ENCODE measurements at regions not wholly inside any gene's neighbourhood (a gene's known extent, or its start where the extent isn't known, plus 50 kb on each side); places are given as distances from the start of the nearest gene placed in this dataset.

GRCh38 chr2:129903586-129904425, 75.7 kb upstream of the RAB6C start:
- ATAC-seq (no peak), DNase-seq (no peak)
- intact Hi-C loops (cut with DNase I; ENCODE audit: low total_unique reads) (no loop called here), in situ Hi-C loops (cut with MboI; ENCODE audit: low sequenced_read_pairs in 4 of 4) (no loop called here)
- H3K27me3 ChIP-seq, result no peaks in the 10 kb centered on the region
- H3K36me3 ChIP-seq, result no peaks in the 10 kb centered on the region
- TF ChIP-seq POLR2A (IDR thresholded peaks at IDR 0.05) (no peak), CTCF (IDR thresholded peaks at IDR 0.05 in 4 of 5, conservative IDR thresholded peaks at IDR 0.05 in 1 of 5) (no peak)
- H3K27ac ChIP-seq, result no peak overlapping the region
- no peak overlapping the region for H3K4me3 ChIP-seq
- H3K4me1 ChIP-seq, result no peaks in the 10 kb centered on the region
- H3K9me3 ChIP-seq, result no peaks in the 10 kb centered on the region

GRCh38 chr2:129904532-129905446, 74.7 kb upstream of the RAB6C start:
- in situ Hi-C loops (cut with MboI; ENCODE audit: low sequenced_read_pairs in 4 of 4) (no loop called here), intact Hi-C loops (cut with DNase I; ENCODE audit: low total_unique reads) (no loop called here)
- Histone ChIP-seq H3K9me3 (no peaks in the 10 kb centered on the region), H3K4me1 (no peaks in the 10 kb centered on the region), H3K4me3 (no peak overlapping the region), H3K36me3 (no peaks in the 10 kb centered on the region), H3K27ac (no peak overlapping the region), H3K27me3 (no peaks in the 10 kb centered on the region)
- TF ChIP-seq POLR2A (IDR thresholded peaks at IDR 0.05) (no peak), CTCF (IDR thresholded peaks at IDR 0.05 in 4 of 5, conservative IDR thresholded peaks at IDR 0.05 in 1 of 5) (no peak)
- no peak for DNase-seq
- ATAC-seq, result no peak

GRCh38 chr2:129905664-129906081, 73.8 kb upstream of the RAB6C start:
- H3K27me3 ChIP-seq, result no peaks in the 10 kb centered on the region
- H3K36me3 ChIP-seq, result no peaks in the 10 kb centered on the region
- no peaks in the 10 kb centered on the region for H3K4me1 ChIP-seq
- H3K9me3 ChIP-seq, result no peaks in the 10 kb centered on the region
- in situ Hi-C loops (cut with MboI; ENCODE audit: low sequenced_read_pairs in 4 of 4) (no loop called here), intact Hi-C loops (cut with DNase I; ENCODE audit: low total_unique reads) (no loop called here)
- TF ChIP-seq CTCF (IDR thresholded peaks at IDR 0.05 in 4 of 5, conservative IDR thresholded peaks at IDR 0.05 in 1 of 5), result no peak
- TF ChIP-seq POLR2A (IDR thresholded peaks at IDR 0.05), result no peak
- DNase-seq, result no peak
- H3K27ac ChIP-seq, result no peak overlapping the region
- no peak overlapping the region for H3K4me3 ChIP-seq
- ATAC-seq, result no peak

GRCh38 chr2:129906139-129906860, 73.2 kb upstream of the RAB6C start:
- Histone ChIP-seq H3K4me3 (no peak overlapping the region), H3K27ac (no peak overlapping the region), H3K4me1 (no peaks in the 10 kb centered on the region), H3K36me3 (no peaks in the 10 kb centered on the region), H3K27me3 (no peaks in the 10 kb centered on the region), H3K9me3 (no peaks in the 10 kb centered on the region)
- no peak for TF ChIP-seq CTCF (IDR thresholded peaks at IDR 0.05 in 4 of 5, conservative IDR thresholded peaks at IDR 0.05 in 1 of 5)
- no peak for TF ChIP-seq POLR2A (IDR thresholded peaks at IDR 0.05)
- intact Hi-C loops (cut with DNase I; ENCODE audit: low total_unique reads), result no loop called here
- ATAC-seq, result no peak
- DNase-seq, result no peak
- in situ Hi-C loops (cut with MboI; ENCODE audit: low sequenced_read_pairs in 4 of 4), result no loop called here
